ENCODE measurements at regions not wholly inside any gene's neighbourhood (a gene's known extent, or its start where the extent isn't known, plus 50 kb on each side); places are given as distances from the start of the nearest gene placed in this dataset.

DNA sequence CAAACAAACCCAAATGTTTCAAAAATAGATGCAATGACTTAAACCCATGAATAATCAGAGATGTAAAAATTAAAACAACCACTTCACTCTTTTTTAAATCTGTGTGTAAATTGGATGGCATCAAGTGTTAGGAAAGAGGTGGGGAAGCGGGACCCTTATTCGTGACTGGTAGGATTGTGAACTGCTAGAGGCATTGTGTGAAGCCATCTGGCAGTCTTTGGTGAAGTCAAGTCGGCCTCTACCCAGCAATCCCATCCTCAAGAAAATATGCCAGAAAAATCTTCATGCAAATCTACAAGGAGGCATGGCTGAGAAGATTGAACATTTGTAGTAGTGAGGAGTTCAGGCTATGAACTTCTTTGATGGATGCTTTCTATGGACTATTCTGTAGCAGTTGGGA is 114.6 kb upstream of the C11orf87 start (continued):
- TF ChIP-seq, protein P1, sequence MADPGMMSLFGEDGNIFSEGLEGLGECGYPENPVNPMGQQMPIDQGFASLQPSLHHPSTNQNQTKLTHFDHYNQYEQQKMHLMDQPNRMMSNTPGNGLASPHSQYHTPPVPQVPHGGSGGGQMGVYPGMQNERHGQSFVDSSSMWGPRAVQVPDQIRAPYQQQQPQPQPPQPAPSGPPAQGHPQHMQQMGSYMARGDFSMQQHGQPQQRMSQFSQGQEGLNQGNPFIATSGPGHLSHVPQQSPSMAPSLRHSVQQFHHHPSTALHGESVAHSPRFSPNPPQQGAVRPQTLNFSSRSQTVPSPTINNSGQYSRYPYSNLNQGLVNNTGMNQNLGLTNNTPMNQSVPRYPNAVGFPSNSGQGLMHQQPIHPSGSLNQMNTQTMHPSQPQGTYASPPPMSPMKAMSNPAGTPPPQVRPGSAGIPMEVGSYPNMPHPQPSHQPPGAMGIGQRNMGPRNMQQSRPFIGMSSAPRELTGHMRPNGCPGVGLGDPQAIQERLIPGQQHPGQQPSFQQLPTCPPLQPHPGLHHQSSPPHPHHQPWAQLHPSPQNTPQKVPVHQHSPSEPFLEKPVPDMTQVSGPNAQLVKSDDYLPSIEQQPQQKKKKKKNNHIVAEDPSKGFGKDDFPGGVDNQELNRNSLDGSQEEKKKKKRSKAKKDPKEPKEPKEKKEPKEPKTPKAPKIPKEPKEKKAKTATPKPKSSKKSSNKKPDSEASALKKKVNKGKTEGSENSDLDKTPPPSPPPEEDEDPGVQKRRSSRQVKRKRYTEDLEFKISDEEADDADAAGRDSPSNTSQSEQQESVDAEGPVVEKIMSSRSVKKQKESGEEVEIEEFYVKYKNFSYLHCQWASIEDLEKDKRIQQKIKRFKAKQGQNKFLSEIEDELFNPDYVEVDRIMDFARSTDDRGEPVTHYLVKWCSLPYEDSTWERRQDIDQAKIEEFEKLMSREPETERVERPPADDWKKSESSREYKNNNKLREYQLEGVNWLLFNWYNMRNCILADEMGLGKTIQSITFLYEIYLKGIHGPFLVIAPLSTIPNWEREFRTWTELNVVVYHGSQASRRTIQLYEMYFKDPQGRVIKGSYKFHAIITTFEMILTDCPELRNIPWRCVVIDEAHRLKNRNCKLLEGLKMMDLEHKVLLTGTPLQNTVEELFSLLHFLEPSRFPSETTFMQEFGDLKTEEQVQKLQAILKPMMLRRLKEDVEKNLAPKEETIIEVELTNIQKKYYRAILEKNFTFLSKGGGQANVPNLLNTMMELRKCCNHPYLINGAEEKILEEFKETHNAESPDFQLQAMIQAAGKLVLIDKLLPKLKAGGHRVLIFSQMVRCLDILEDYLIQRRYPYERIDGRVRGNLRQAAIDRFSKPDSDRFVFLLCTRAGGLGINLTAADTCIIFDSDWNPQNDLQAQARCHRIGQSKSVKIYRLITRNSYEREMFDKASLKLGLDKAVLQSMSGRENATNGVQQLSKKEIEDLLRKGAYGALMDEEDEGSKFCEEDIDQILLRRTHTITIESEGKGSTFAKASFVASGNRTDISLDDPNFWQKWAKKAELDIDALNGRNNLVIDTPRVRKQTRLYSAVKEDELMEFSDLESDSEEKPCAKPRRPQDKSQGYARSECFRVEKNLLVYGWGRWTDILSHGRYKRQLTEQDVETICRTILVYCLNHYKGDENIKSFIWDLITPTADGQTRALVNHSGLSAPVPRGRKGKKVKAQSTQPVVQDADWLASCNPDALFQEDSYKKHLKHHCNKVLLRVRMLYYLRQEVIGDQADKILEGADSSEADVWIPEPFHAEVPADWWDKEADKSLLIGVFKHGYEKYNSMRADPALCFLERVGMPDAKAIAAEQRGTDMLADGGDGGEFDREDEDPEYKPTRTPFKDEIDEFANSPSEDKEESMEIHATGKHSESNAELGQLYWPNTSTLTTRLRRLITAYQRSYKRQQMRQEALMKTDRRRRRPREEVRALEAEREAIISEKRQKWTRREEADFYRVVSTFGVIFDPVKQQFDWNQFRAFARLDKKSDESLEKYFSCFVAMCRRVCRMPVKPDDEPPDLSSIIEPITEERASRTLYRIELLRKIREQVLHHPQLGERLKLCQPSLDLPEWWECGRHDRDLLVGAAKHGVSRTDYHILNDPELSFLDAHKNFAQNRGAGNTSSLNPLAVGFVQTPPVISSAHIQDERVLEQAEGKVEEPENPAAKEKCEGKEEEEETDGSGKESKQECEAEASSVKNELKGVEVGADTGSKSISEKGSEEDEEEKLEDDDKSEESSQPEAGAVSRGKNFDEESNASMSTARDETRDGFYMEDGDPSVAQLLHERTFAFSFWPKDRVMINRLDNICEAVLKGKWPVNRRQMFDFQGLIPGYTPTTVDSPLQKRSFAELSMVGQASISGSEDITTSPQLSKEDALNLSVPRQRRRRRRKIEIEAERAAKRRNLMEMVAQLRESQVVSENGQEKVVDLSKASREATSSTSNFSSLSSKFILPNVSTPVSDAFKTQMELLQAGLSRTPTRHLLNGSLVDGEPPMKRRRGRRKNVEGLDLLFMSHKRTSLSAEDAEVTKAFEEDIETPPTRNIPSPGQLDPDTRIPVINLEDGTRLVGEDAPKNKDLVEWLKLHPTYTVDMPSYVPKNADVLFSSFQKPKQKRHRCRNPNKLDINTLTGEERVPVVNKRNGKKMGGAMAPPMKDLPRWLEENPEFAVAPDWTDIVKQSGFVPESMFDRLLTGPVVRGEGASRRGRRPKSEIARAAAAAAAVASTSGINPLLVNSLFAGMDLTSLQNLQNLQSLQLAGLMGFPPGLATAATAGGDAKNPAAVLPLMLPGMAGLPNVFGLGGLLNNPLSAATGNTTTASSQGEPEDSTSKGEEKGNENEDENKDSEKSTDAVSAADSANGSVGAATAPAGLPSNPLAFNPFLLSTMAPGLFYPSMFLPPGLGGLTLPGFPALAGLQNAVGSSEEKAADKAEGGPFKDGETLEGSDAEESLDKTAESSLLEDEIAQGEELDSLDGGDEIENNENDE (IDR thresholded peaks at IDR 0.05; ENCODE audit: insufficient replicate concordance, low read length): no peak
- TF ChIP-seq BCL11A (IDR thresholded peaks at IDR 0.05; ENCODE audit: low read depth in 2 of 2, low read length in 2 of 2): no peak
